WTC11 (cell line): ENCODE measurements at regions not wholly inside any gene's neighbourhood (a gene's known extent, or its start where the extent isn't known, plus 50 kb on each side); places are given as distances from the start of the nearest gene placed in this dataset.

Source experiments
- MXD4 ChIP-seq: fragments of 250-450 bp; sonication (Bioruptor Pico); IDR thresholded peaks from 2 replicates; pipeline ENCODE4 v1.8.0; 2021; ENCODE audit warnings: mild to moderate bottlenecking, moderate library complexity, borderline replicate concordance
- TCF7 ChIP-seq: sonication (generic); formaldehyde crosslinking; IDR thresholded peaks from 2 replicates; pipeline ENCODE4 v1.8.0; 2022; ENCODE audit warnings: mild to moderate bottlenecking, low read depth, missing genetic modification reagents, moderate library complexity
- ZNF219 ChIP-seq: sonication (generic); formaldehyde crosslinking; IDR thresholded peaks from 2 replicates; pipeline ENCODE4 v1.8.0; 2023; ENCODE audit warnings: missing genetic modification reagents, mild to moderate bottlenecking, borderline replicate concordance
- ZNF423 ChIP-seq: fragments of 250-450 bp; sonication (Bioruptor Pico); IDR thresholded peaks from 2 replicates; pipeline ENCODE4 v2.1.2; 2022; ENCODE audit warnings: mild to moderate bottlenecking, moderate library complexity
- TF ChIP-seq, protein P1 (sequence below): fragments of 200-600 bp; IDR thresholded peaks from 2 replicates; pipeline ENCODE4 v1.8.0; 2022; ENCODE audit warnings: antibody characterized with exemption
- TF ChIP-seq, protein P2 (sequence below): sonication (generic); formaldehyde crosslinking; IDR thresholded peaks from 2 replicates; pipeline ENCODE4 v1.8.1; 2022; ENCODE audit warnings: mild to moderate bottlenecking, moderate library complexity, missing genetic modification reagents
- TF ChIP-seq, protein P3 (sequence below): fragments of 250-450 bp; sonication (Bioruptor Pico); IDR thresholded peaks from 2 replicates; pipeline ENCODE4 v1.9.0; 2021; ENCODE audit warnings: mild to moderate bottlenecking, borderline replicate concordance

DNA sequence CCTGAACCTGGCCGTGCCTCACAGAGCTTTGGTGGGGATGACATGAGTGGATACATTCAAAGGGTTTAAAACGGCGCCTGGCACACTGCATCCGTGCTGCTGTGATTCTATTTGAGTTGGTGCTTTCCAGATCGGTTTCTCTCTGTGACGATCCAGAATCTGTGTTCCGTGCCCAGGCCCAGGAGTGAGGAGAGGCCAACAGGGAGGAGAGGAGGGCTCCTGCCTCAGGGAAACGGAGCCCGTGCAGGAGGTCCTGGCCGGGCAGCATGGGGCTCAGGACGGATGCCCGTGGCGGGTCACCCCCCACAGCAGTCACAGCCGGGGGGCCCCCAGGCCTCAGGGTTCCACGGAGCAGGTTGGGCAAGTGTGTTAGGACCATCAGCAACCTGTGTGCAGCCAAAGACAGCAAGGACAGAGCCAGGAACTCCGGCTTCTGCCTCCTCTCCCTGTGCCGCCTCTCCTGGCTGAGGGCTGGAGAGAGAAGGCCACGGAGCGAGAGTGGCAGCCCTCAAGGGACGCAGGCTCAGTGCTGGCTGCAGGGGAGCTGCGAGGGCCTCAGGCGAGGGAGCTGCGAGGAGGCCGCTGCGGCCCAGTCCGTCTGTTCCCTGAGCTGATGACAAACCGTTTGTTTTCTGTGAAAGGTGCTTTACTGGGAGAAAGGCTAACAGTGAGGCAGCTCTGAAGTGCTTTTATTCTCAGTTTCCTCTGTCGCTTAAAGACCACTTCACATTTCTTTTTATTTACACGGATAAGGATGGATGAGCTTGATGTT lies 99.3 kb downstream of the METRNL start:
- TF ChIP-seq, protein P1, sequence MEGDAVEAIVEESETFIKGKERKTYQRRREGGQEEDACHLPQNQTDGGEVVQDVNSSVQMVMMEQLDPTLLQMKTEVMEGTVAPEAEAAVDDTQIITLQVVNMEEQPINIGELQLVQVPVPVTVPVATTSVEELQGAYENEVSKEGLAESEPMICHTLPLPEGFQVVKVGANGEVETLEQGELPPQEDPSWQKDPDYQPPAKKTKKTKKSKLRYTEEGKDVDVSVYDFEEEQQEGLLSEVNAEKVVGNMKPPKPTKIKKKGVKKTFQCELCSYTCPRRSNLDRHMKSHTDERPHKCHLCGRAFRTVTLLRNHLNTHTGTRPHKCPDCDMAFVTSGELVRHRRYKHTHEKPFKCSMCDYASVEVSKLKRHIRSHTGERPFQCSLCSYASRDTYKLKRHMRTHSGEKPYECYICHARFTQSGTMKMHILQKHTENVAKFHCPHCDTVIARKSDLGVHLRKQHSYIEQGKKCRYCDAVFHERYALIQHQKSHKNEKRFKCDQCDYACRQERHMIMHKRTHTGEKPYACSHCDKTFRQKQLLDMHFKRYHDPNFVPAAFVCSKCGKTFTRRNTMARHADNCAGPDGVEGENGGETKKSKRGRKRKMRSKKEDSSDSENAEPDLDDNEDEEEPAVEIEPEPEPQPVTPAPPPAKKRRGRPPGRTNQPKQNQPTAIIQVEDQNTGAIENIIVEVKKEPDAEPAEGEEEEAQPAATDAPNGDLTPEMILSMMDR, result no peak
- TF ChIP-seq MXD4 (CRISPR knock-in tag) (no peak), ZNF423 (CRISPR knock-in tag) (no peak), TCF7 (no peak), ZNF219 (CRISPR knock-in tag) (no peak)
- TF ChIP-seq, protein P2, sequence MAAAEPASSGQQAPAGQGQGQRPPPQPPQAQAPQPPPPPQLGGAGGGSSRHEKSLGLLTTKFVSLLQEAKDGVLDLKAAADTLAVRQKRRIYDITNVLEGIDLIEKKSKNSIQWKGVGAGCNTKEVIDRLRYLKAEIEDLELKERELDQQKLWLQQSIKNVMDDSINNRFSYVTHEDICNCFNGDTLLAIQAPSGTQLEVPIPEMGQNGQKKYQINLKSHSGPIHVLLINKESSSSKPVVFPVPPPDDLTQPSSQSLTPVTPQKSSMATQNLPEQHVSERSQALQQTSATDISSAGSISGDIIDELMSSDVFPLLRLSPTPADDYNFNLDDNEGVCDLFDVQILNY (CRISPR knock-in tag), result no peak
- TF ChIP-seq, protein P3, sequence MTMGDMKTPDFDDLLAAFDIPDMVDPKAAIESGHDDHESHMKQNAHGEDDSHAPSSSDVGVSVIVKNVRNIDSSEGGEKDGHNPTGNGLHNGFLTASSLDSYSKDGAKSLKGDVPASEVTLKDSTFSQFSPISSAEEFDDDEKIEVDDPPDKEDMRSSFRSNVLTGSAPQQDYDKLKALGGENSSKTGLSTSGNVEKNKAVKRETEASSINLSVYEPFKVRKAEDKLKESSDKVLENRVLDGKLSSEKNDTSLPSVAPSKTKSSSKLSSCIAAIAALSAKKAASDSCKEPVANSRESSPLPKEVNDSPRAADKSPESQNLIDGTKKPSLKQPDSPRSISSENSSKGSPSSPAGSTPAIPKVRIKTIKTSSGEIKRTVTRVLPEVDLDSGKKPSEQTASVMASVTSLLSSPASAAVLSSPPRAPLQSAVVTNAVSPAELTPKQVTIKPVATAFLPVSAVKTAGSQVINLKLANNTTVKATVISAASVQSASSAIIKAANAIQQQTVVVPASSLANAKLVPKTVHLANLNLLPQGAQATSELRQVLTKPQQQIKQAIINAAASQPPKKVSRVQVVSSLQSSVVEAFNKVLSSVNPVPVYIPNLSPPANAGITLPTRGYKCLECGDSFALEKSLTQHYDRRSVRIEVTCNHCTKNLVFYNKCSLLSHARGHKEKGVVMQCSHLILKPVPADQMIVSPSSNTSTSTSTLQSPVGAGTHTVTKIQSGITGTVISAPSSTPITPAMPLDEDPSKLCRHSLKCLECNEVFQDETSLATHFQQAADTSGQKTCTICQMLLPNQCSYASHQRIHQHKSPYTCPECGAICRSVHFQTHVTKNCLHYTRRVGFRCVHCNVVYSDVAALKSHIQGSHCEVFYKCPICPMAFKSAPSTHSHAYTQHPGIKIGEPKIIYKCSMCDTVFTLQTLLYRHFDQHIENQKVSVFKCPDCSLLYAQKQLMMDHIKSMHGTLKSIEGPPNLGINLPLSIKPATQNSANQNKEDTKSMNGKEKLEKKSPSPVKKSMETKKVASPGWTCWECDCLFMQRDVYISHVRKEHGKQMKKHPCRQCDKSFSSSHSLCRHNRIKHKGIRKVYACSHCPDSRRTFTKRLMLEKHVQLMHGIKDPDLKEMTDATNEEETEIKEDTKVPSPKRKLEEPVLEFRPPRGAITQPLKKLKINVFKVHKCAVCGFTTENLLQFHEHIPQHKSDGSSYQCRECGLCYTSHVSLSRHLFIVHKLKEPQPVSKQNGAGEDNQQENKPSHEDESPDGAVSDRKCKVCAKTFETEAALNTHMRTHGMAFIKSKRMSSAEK (CRISPR knock-in tag), result no peak
